Activated T-helper 1 cell treated with anti-CD3 and anti-CD28 coated beads, Interleukin-12 subunit alpha, Interleukin-12 subunit beta, Interleukin-2, Interleukin-4 antibody, amounts not matched to agents 30 ng/mL and 10 ng/mL and 1 ng/mL, durations not matched to agents 14 hours and 24 hours and 36 hours (primary cell): ENCODE measurements at regions not wholly inside any gene's neighbourhood (a gene's known extent, or its start where the extent isn't known, plus 50 kb on each side); places are given as distances from the start of the nearest gene placed in this dataset.

Experiments
- DNase-seq: peaks from one replicate; pipeline ENCODE4 v3.0.0; 2021; ENCODE audit warnings: low spot score
- H3K27ac Mint-ChIP-seq: one replicate; pipeline ENCODE4 v1.8.0; 2021; ENCODE audit warnings: mild to moderate bottlenecking, mixed read lengths
- H3K27me3 Mint-ChIP-seq: one replicate; pipeline ENCODE4 v1.8.0; 2022; ENCODE audit warnings: mild to moderate bottlenecking, moderate library complexity, mixed read lengths; ENCODE audit not compliant: insufficient read depth
- H3K36me3 Mint-ChIP-seq: one replicate; pipeline ENCODE4 v1.8.0; 2021; ENCODE audit warnings: low read depth, mixed read lengths
- H3K4me1 Mint-ChIP-seq: one replicate; pipeline ENCODE4 v1.8.0; 2021; ENCODE audit warnings: low read depth, mixed read lengths
- H3K4me3 Mint-ChIP-seq: one replicate; pipeline ENCODE4 v1.8.0; 2021; ENCODE audit warnings: mild to moderate bottlenecking, moderate library complexity, mixed read lengths
- H3K9me3 Mint-ChIP-seq: one replicate; pipeline ENCODE4 v1.8.0; 2021; ENCODE audit warnings: mixed read lengths
- intact Hi-C: fragments of 100-400 bp; cut with micrococcal nuclease; formaldehyde crosslinking; loops from one replicate; pipeline ENCODE4 v1.15.1; 2024

GRCh38 chr21:27422435-27422834, 455.5 kb upstream of the ADAMTS5 start:
- H3K36me3 Mint-ChIP-seq, result no peaks in the 10 kb centered on the region
- H3K4me3 Mint-ChIP-seq, result no peak overlapping the region
- intact Hi-C loops, result no loop called here
- H3K27me3 Mint-ChIP-seq, result no peaks in the 10 kb centered on the region
- no peaks in the 10 kb centered on the region for H3K4me1 Mint-ChIP-seq
- peaks cover 7% of the 10 kb centered on the region for H3K9me3 Mint-ChIP-seq
- no peak for DNase-seq
- no peak overlapping the region for H3K27ac Mint-ChIP-seq

GRCh38 chr21:27421654-27422053, 454.8 kb upstream of the ADAMTS5 start:
- DNase-seq, result no peak
- Mint-ChIP-seq H3K27me3 (no peaks in the 10 kb centered on the region), H3K4me1 (no peaks in the 10 kb centered on the region), H3K9me3 (peaks cover 11% of the 10 kb centered on the region), H3K4me3 (no peak overlapping the region), H3K36me3 (no peaks in the 10 kb centered on the region), H3K27ac (no peak overlapping the region)
- intact Hi-C loops, result no loop called here

GRCh38 chr21:27419153-27419552, 452.3 kb upstream of the ADAMTS5 start:
- Mint-ChIP-seq H3K4me1 (no peaks in the 10 kb centered on the region), H3K36me3 (no peaks in the 10 kb centered on the region), H3K9me3 (peaks cover 11% of the 10 kb centered on the region), H3K4me3 (no peak overlapping the region), H3K27ac (no peak overlapping the region), H3K27me3 (no peaks in the 10 kb centered on the region)
- no peak for DNase-seq
- intact Hi-C loops, result no loop called here

- Mint-ChIP-seq H3K36me3 (no peaks in the 10 kb centered on the region), H3K4me1 (no peaks in the 10 kb centered on the region), H3K4me3 (no peak overlapping the region), H3K9me3 (peaks cover 11% of the 10 kb centered on the region), H3K27ac (no peak overlapping the region), H3K27me3 (no peaks in the 10 kb centered on the region)
- intact Hi-C loops, result no loop called here
- no peak for DNase-seq
Measured at GRCh38 chr21:27418346-27418745, 451.5 kb upstream of the ADAMTS5 start.

- no peak overlapping the region for H3K4me3 Mint-ChIP-seq
- intact Hi-C loops, result no loop called here
- no peaks in the 10 kb centered on the region for H3K27me3 Mint-ChIP-seq
- H3K9me3 Mint-ChIP-seq, result peaks cover 12% of the 10 kb centered on the region
- H3K27ac Mint-ChIP-seq, result no peak overlapping the region
- no peak for DNase-seq
- H3K4me1 Mint-ChIP-seq, result no peaks in the 10 kb centered on the region
- H3K36me3 Mint-ChIP-seq, result peaks cover 2% of the 10 kb centered on the region
Measured at GRCh38 chr21:27412530-27412929, 445.6 kb upstream of the ADAMTS5 start.

GRCh38 chr21:27408826-27409225, 441.9 kb upstream of the ADAMTS5 start:
- H3K4me1 Mint-ChIP-seq, result no peaks in the 10 kb centered on the region
- intact Hi-C loops, result no loop called here
- H3K4me3 Mint-ChIP-seq, result no peak overlapping the region
- DNase-seq, result no peak
- peaks cover 2% of the 10 kb centered on the region for H3K36me3 Mint-ChIP-seq
- no peak overlapping the region for H3K27ac Mint-ChIP-seq
- H3K9me3 Mint-ChIP-seq, result peaks cover 8% of the 10 kb centered on the region
- H3K27me3 Mint-ChIP-seq, result no peaks in the 10 kb centered on the region

- Mint-ChIP-seq H3K27ac (no peak overlapping the region), H3K27me3 (no peaks in the 10 kb centered on the region), H3K36me3 (peaks cover 2% of the 10 kb centered on the region), H3K9me3 (peaks cover 8% of the 10 kb centered on the region), H3K4me1 (no peaks in the 10 kb centered on the region), H3K4me3 (no peak overlapping the region)
- intact Hi-C loops, result no loop called here
- DNase-seq, result no peak
Measured at GRCh38 chr21:27407271-27407670, 440.4 kb upstream of the ADAMTS5 start.

- intact Hi-C loops, result no loop called here
Measured at GRCh38 chr21:27406300-27407009, 439.6 kb upstream of the ADAMTS5 start.

GRCh38 chr21:27403011-27403410, 436.1 kb upstream of the ADAMTS5 start:
- Mint-ChIP-seq H3K27ac (no peak overlapping the region), H3K27me3 (no peaks in the 10 kb centered on the region), H3K9me3 (peaks cover 4% of the 10 kb centered on the region), H3K36me3 (no peaks in the 10 kb centered on the region), H3K4me1 (no peaks in the 10 kb centered on the region), H3K4me3 (no peak overlapping the region)
- intact Hi-C loops, result no loop called here
- no peak for DNase-seq

More at GRCh38 chr21:27406300-27407009, 439.6 kb upstream of the ADAMTS5 start:
- Mint-ChIP-seq H3K4me1 (no peaks in the 10 kb centered on the region), H3K36me3 (peaks cover 2% of the 10 kb centered on the region), H3K9me3 (peaks cover 8% of the 10 kb centered on the region), H3K27me3 (no peaks in the 10 kb centered on the region), H3K4me3 (no peak overlapping the region), H3K27ac (no peak overlapping the region)
- DNase-seq, result no peak

GRCh38 chr21:27400045-27400444, 433.2 kb upstream of the ADAMTS5 start:
- Mint-ChIP-seq H3K27ac (no peak overlapping the region), H3K36me3 (no peaks in the 10 kb centered on the region), H3K4me3 (no peak overlapping the region), H3K4me1 (no peaks in the 10 kb centered on the region), H3K27me3 (no peaks in the 10 kb centered on the region), H3K9me3 (peaks cover 4% of the 10 kb centered on the region)
- no peak for DNase-seq
- intact Hi-C loops, result no loop called here

- H3K27ac Mint-ChIP-seq, result no peak overlapping the region
- no peaks in the 10 kb centered on the region for H3K36me3 Mint-ChIP-seq
- DNase-seq, result no peak
- intact Hi-C loops, result no loop called here
- H3K4me3 Mint-ChIP-seq, result no peak overlapping the region
- H3K9me3 Mint-ChIP-seq, result peaks cover 4% of the 10 kb centered on the region
- no peaks in the 10 kb centered on the region for H3K27me3 Mint-ChIP-seq
- no peaks in the 10 kb centered on the region for H3K4me1 Mint-ChIP-seq
Measured at GRCh38 chr21:27397578-27397977, 430.7 kb upstream of the ADAMTS5 start.

- H3K4me1 Mint-ChIP-seq, result no peaks in the 10 kb centered on the region
- H3K27me3 Mint-ChIP-seq, result no peaks in the 10 kb centered on the region
- intact Hi-C loops, result no loop called here
Measured at GRCh38 chr21:27393726-27394125, 426.8 kb upstream of the ADAMTS5 start.

GRCh38 chr21:27391990-27392389, 425.1 kb upstream of the ADAMTS5 start:
- Mint-ChIP-seq H3K4me1 (no peaks in the 10 kb centered on the region), H3K9me3 (peaks cover 3% of the 10 kb centered on the region), H3K27me3 (no peaks in the 10 kb centered on the region), H3K36me3 (no peaks in the 10 kb centered on the region), H3K27ac (no peak overlapping the region), H3K4me3 (no peak overlapping the region)
- intact Hi-C loops, result no loop called here
- DNase-seq, result no peak

More at GRCh38 chr21:27393726-27394125, 426.8 kb upstream of the ADAMTS5 start:
- Mint-ChIP-seq H3K27ac (no peak overlapping the region), H3K36me3 (no peaks in the 10 kb centered on the region), H3K9me3 (peaks cover 7% of the 10 kb centered on the region), H3K4me3 (no peak overlapping the region)
- no peak for DNase-seq

- intact Hi-C loops, result no loop called here
- no peaks in the 10 kb centered on the region for H3K4me1 Mint-ChIP-seq
- no peak overlapping the region for H3K27ac Mint-ChIP-seq
- no peak for DNase-seq
- no peaks in the 10 kb centered on the region for H3K36me3 Mint-ChIP-seq
- H3K9me3 Mint-ChIP-seq, result peaks cover 3% of the 10 kb centered on the region
- no peaks in the 10 kb centered on the region for H3K27me3 Mint-ChIP-seq
- no peak overlapping the region for H3K4me3 Mint-ChIP-seq
Measured at GRCh38 chr21:27390384-27390783, 423.5 kb upstream of the ADAMTS5 start.
